DOHH2 (cell line): ENCODE measurements at regions not wholly inside any gene's neighbourhood (a gene's known extent, or its start where the extent isn't known, plus 50 kb on each side); places are given as distances from the start of the nearest gene placed in this dataset.

ENCODE experiments used
- H3F3A ChIP-seq: fragments of 200-600 bp; sonication (generic), shearing (Covaris generic); 2 replicates; pipeline ENCODE4 v1.6.0; 2016; ENCODE audit warnings: antibody characterized with exemption, mild to moderate bottlenecking; ENCODE audit not compliant: control insufficient read depth, insufficient read depth
- H3K27ac ChIP-seq: fragments of 200-600 bp; sonication (generic); 2 replicates; pipeline ENCODE4 v1.5.1; 2014; ENCODE audit warnings: low read depth, mild to moderate bottlenecking, low read length, moderate library complexity
- H3K27me3 ChIP-seq: fragments of 200-600 bp; sonication (generic); 2 replicates; pipeline ENCODE4 v1.6.1; 2014; ENCODE audit warnings: mild to moderate bottlenecking, low read length, mixed read lengths; ENCODE audit not compliant: control insufficient read depth
- H3K36me3 ChIP-seq: fragments of 200-600 bp; sonication (generic); 2 replicates; pipeline ENCODE4 v1.6.1; 2014; ENCODE audit warnings: mild to moderate bottlenecking, low read length, moderate library complexity, mixed read lengths; ENCODE audit not compliant: control insufficient read depth
- H3K4me1 ChIP-seq: fragments of 200-600 bp; sonication (generic); 2 replicates; pipeline ENCODE4 v1.6.1; 2014; ENCODE audit warnings: mild to moderate bottlenecking, low read length, mixed read lengths; ENCODE audit not compliant: control insufficient read depth
- H3K4me2 ChIP-seq: fragments of 200-600 bp; sonication (generic); 2 replicates; pipeline ENCODE4 v1.6.0; 2014; ENCODE audit warnings: mild to moderate bottlenecking, low read length, moderate library complexity
- H3K4me3 ChIP-seq: fragments of 200-600 bp; sonication (generic); 2 replicates; pipeline ENCODE4 v1.5.1; 2014; ENCODE audit warnings: mild to moderate bottlenecking, low read length, mixed read lengths
- H3K79me2 ChIP-seq: fragments of 200-600 bp; sonication (generic); 2 replicates; pipeline ENCODE4 v1.6.1; 2014; ENCODE audit warnings: mild to moderate bottlenecking, low read length, mixed read lengths; ENCODE audit not compliant: control insufficient read depth
- H3K9me2 ChIP-seq: fragments of 200-600 bp; sonication (generic); replicated peaks from 2 replicates; pipeline ENCODE4 v1.6.1; 2014; ENCODE audit warnings: mild to moderate bottlenecking, low read length, mixed read lengths; ENCODE audit not compliant: control insufficient read depth
- H3K9me3 ChIP-seq: fragments of 200-600 bp; sonication (generic); 2 replicates; pipeline ENCODE4 v1.6.1; 2014; ENCODE audit warnings: antibody characterized with exemption, low read length, mixed read lengths; ENCODE audit not compliant: control insufficient read depth, insufficient read depth
- H4K20me1 ChIP-seq: fragments of 200-600 bp; sonication (generic); 2 replicates; pipeline ENCODE4 v1.6.0; 2014; ENCODE audit warnings: low read depth, mild to moderate bottlenecking, antibody characterized with exemption, low read length, moderate library complexity; ENCODE audit not compliant: control insufficient read depth, insufficient read depth
- EZH2phosphoT487 ChIP-seq: fragments of 200-600 bp; sonication (generic); IDR thresholded peaks from 2 replicates; pipeline ENCODE4 v1.6.1; 2017; ENCODE audit warnings: borderline replicate concordance, mild to moderate bottlenecking, antibody characterized with exemption, low read length, moderate library complexity, mixed read lengths
- TF ChIP-seq, protein P1 (sequence below): fragments of 200-600 bp; sonication (generic); IDR thresholded peaks from one replicate; pipeline ENCODE4 v1.5.1; 2014; ENCODE audit warnings: antibody characterized with exemption, mild to moderate bottlenecking, low read depth, low read length; ENCODE audit not compliant: poor library complexity, severe bottlenecking

DNA sequence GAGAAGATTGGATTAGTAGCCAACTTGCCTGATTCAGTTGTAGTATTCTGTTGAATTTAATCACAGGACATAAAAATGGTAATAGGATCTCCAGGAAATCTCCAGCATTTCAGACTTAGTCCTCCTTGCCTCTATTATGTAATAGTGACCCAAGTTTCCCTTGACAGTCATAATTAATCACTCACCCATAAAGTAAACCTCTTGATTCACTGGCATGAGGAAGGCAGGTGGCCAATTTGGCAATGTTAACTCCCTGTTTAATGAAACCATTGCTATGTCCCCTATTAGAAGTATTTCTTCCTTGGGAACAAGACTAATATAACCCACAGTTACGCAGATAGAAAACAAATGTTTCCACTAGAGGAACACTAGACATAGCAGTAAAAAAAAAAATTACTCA is 604.8 kb upstream of the CXADR start:
- no peaks in the 10 kb centered on the region for H3K79me2 ChIP-seq
- H3K9me2 ChIP-seq, result no peaks in the 10 kb centered on the region
- H3K27me3 ChIP-seq, result no peaks in the 10 kb centered on the region
- no peak overlapping the region for H3K27ac ChIP-seq
- TF ChIP-seq EZH2phosphoT487, result no peak
- TF ChIP-seq, protein P1, sequence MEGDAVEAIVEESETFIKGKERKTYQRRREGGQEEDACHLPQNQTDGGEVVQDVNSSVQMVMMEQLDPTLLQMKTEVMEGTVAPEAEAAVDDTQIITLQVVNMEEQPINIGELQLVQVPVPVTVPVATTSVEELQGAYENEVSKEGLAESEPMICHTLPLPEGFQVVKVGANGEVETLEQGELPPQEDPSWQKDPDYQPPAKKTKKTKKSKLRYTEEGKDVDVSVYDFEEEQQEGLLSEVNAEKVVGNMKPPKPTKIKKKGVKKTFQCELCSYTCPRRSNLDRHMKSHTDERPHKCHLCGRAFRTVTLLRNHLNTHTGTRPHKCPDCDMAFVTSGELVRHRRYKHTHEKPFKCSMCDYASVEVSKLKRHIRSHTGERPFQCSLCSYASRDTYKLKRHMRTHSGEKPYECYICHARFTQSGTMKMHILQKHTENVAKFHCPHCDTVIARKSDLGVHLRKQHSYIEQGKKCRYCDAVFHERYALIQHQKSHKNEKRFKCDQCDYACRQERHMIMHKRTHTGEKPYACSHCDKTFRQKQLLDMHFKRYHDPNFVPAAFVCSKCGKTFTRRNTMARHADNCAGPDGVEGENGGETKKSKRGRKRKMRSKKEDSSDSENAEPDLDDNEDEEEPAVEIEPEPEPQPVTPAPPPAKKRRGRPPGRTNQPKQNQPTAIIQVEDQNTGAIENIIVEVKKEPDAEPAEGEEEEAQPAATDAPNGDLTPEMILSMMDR, result no peak
- H3K4me2 ChIP-seq, result no peak overlapping the region
- H4K20me1 ChIP-seq, result no peaks in the 10 kb centered on the region
- no peaks in the 10 kb centered on the region for H3K4me1 ChIP-seq
- no peak overlapping the region for H3K4me3 ChIP-seq
- H3K9me3 ChIP-seq, result no peaks in the 10 kb centered on the region; the same call in 1 of the 2 replicates
- no peaks in the 10 kb centered on the region for H3K36me3 ChIP-seq
- no peaks in the 10 kb centered on the region for H3F3A ChIP-seq

DNA sequence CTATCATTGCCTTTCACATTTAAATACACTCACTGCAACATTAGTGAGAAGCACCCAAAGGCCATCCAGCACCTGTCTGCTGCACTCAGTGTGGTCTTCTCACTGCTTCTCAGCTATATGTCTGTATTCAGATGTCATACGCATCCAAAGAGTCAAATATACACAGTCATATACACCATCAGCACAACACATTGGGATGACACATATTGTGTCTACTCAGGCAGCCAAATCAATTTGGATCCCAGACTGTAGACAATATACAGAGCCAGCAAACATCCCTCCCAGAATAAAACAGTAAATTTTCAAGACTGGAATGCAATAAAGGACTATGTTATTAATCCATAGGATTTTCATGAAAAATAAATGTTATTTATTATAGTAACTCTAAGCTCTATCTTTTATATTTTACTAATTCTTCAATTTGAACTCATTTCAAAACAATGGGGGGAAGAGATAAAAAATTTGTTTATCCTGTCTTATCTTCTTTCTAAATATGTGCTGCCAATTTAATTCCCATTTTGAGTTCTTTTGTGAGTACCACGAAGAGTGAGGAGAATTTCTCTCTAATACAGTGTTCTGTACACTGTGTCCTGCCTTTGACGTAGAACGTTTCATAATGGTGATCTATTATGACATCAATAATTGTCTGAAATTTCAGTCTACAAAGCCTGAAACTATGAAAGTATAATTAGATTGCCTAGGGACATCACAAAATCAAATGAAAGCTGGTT is 602.2 kb upstream of the CXADR start:
- Histone ChIP-seq H3K36me3 (no peaks in the 10 kb centered on the region), H3K4me2 (no peak overlapping the region), H3K4me1 (no peaks in the 10 kb centered on the region), H3K4me3 (no peak overlapping the region), H4K20me1 (no peaks in the 10 kb centered on the region), H3K9me2 (no peaks in the 10 kb centered on the region), H3F3A (no peaks in the 10 kb centered on the region), H3K27me3 (no peaks in the 10 kb centered on the region), H3K79me2 (no peaks in the 10 kb centered on the region), H3K9me3 (no peaks in the 10 kb centered on the region; the same call in 1 of the 2 replicates), H3K27ac (no peak overlapping the region)
- no peak for TF ChIP-seq EZH2phosphoT487
- TF ChIP-seq, protein P1, result no peak

DNA sequence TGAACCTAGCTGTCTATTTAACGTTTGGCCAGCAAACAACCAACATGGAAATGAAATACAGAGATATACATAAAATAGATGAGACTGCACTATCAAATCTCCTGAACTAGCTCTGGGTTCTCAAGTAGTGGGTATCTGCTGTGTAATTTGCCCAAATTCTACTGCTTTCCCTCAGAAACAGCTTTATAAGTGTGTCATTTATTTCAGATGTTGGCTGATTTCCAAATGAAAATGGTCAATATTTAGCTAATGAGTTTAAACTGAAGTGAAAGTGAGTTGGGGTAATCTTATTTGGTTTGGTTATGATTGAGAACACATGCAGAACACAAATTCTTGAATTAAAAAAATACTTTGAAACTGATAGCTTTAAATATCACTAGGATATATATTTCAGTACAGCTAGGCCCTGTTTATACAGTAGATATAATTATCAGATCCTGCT is 601.7 kb upstream of the CXADR start:
- Histone ChIP-seq H3K4me1 (no peaks in the 10 kb centered on the region), H3K36me3 (no peaks in the 10 kb centered on the region), H3K4me3 (no peak overlapping the region), H3K4me2 (no peak overlapping the region), H3F3A (no peaks in the 10 kb centered on the region), H3K9me3 (no peaks in the 10 kb centered on the region; the same call in 1 of the 2 replicates), H4K20me1 (no peaks in the 10 kb centered on the region), H3K27me3 (no peaks in the 10 kb centered on the region), H3K27ac (no peak overlapping the region), H3K79me2 (no peaks in the 10 kb centered on the region), H3K9me2 (no peaks in the 10 kb centered on the region)
- no peak for TF ChIP-seq EZH2phosphoT487
- TF ChIP-seq, protein P1, result no peak
